ENCODE measurements at regions not wholly inside any gene's neighbourhood (a gene's known extent, or its start where the extent isn't known, plus 50 kb on each side); places are given as distances from the start of the nearest gene placed in this dataset.
"Not testable (repeated sequence)": the region's sequence is repeated elsewhere in the genome, so short reads cannot be mapped to it uniquely, and the experiment has no call there.

DNA sequence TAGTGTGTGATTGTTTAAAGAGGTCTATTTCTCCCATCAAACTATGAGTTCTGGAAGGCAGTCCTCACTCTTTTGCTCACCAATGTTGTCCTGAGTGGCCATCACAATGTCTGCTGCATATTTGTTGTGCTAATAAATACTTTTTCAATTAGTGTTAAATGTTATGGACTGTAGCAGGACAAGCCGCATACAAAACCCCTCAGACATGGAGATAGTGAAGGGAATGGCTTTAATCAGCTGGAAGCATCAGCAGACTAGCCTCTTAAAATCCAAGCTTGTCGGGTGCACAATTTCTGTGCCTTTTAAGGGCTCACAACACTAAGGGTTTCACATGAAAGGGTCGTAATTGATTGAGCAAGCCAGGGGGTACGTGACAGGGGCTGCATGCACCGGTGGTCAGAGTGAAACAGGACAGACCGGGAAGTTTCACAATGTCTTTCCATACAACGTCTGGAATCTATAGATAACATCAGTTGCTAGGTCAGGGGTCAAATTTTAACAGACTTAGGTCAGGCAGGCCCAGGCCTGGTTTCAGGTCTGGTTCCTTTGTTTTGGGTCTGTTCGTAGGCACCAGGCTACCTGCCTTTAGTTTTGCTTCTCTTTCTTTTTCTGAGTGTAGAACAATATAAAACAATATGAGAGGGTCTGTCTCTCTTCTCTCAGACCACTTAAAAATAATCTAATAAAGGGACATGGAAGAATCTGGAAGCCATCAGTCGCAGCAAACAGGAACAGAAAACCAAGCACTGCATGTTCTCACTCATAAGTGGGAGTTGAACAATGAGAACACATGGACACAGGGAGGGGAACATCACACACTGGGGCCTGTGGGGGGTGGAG is 327.6 kb upstream of the HTR1E start:
- DNase-seq = no peak
- H3K27ac Mint-ChIP-seq = no peak overlapping the region
- 75 to 84% methylated on average over 6 to 9 of the region's 9 CpGs for WGBS, 2 experiments (ENCODE audit: insufficient coverage in 1 of 2, insufficient read length in 1 of 2)
- Histone ChIP-seq H3K27ac (ENCODE audit: low read depth, low read length) (no peak overlapping the region), H3K36me3 (ENCODE audit: control insufficient read depth, insufficient read depth, low read length) (peaks cover 12% of the 10 kb centered on the region), H3K4me3 (ENCODE audit: low read length) (peak overlapping the region; percentile 16), H3K27me3 (ENCODE audit: control insufficient read depth, insufficient read depth, low read length, poor library complexity, severe bottlenecking) (no peaks in the 10 kb centered on the region), H3K9ac (ENCODE audit: extremely low read depth, low read length, poor library complexity, severe bottlenecking) (no peak overlapping the region), H3K9me3 (ENCODE audit: control insufficient read depth, low read length) (peaks cover 17% of the 10 kb centered on the region), H3K4me1 (ENCODE audit: control insufficient read depth, insufficient read depth, low read length) (peaks cover 7% of the 10 kb centered on the region)
- H3K4me1 Mint-ChIP-seq = peaks cover 32% of the 10 kb centered on the region
- peaks cover 21% of the 10 kb centered on the region for H3K36me3 Mint-ChIP-seq (ENCODE audit: low read depth)
- H3K27me3 Mint-ChIP-seq (ENCODE audit: insufficient read depth) = no peaks in the 10 kb centered on the region
- H3K9me3 Mint-ChIP-seq = peaks cover 4% of the 10 kb centered on the region
- no peak for TF ChIP-seq CTCF (conservative IDR thresholded peaks at IDR 0.05)
- H3K4me3 Mint-ChIP-seq = no peak overlapping the region

GRCh38 chr6:86603364-86603763 is 334.0 kb upstream of the HTR1E start:
- H3K27me3 Mint-ChIP-seq (ENCODE audit: insufficient read depth); H3K27ac ChIP-seq (ENCODE audit: low read depth, low read length); H3K4me3 Mint-ChIP-seq; H3K27ac Mint-ChIP-seq; H3K27me3 ChIP-seq (ENCODE audit: control insufficient read depth, insufficient read depth, low read length, poor library complexity, severe bottlenecking); H3K36me3 ChIP-seq (ENCODE audit: control insufficient read depth, insufficient read depth, low read length); H3K9me3 Mint-ChIP-seq; H3K4me1 ChIP-seq (ENCODE audit: control insufficient read depth, insufficient read depth, low read length): not testable (repeated sequence)
- peak; percentile 53 for DNase-seq
- 80 to 84% methylated on average over 1 to 3 of the region's 3 CpGs for WGBS, 2 experiments (ENCODE audit: insufficient coverage in 1 of 2, insufficient read length in 1 of 2)
- peaks cover 11% of the 10 kb centered on the region for H3K36me3 Mint-ChIP-seq (ENCODE audit: low read depth)
- Histone ChIP-seq H3K4me3 (ENCODE audit: low read length) (peak overlapping the region; percentile 53), H3K9ac (ENCODE audit: extremely low read depth, low read length, poor library complexity, severe bottlenecking) (peak overlapping the region; percentile 6), H3K9me3 (ENCODE audit: control insufficient read depth, low read length) (peaks cover 18% of the 10 kb centered on the region)
- H3K4me1 Mint-ChIP-seq = peaks cover 33% of the 10 kb centered on the region

GRCh38 chr6:86602093-86602492 is 335.2 kb upstream of the HTR1E start:
- H3K9me3 Mint-ChIP-seq; H3K27me3 Mint-ChIP-seq (ENCODE audit: insufficient read depth); H3K4me3 Mint-ChIP-seq; H3K27me3 ChIP-seq (ENCODE audit: control insufficient read depth, insufficient read depth, low read length, poor library complexity, severe bottlenecking); H3K27ac ChIP-seq (ENCODE audit: low read depth, low read length); H3K4me1 ChIP-seq (ENCODE audit: control insufficient read depth, insufficient read depth, low read length); H3K27ac Mint-ChIP-seq: not testable (repeated sequence)
- H3K9ac ChIP-seq (ENCODE audit: extremely low read depth, low read length, poor library complexity, severe bottlenecking) = peak overlapping the region; percentile 6
- H3K36me3 ChIP-seq (ENCODE audit: control insufficient read depth, insufficient read depth, low read length) = peaks cover 15% of the 10 kb centered on the region
- peak; percentile 55 for DNase-seq
- WGBS, 2 experiments (ENCODE audit: insufficient coverage in 1 of 2, insufficient read length in 1 of 2) = 37 to 67% methylated on average over 5 to 6 of the region's 6 CpGs
- peak overlapping the region; percentile 53 for H3K4me3 ChIP-seq (ENCODE audit: low read length)
- H3K9me3 ChIP-seq (ENCODE audit: control insufficient read depth, low read length) = peaks cover 18% of the 10 kb centered on the region
- Mint-ChIP-seq H3K4me1 (peaks cover 39% of the 10 kb centered on the region), H3K36me3 (ENCODE audit: low read depth) (peaks cover 13% of the 10 kb centered on the region)

DNA sequence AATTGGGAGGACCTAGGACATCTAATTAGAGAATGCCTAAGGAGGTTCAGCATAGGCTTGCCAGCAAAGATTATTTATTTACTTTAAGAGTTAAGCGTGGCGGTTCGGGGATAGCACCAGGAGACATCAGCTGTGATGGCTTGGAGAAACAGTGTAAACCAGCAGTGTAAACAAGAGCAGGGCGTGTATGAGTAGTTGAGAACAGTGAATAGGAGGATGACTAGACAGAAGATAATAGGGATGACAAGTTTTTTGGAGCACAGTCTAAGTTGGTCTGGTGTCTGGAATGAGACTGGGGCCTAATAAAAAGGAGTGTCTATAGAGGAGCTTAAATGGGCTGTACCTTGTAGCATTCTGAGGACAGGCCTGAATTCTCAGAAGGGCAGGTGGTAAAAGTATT is 338.4 kb upstream of the HTR1E start:
- Mint-ChIP-seq H3K4me1 (peaks cover 40% of the 10 kb centered on the region), H3K36me3 (ENCODE audit: low read depth) (peaks cover 15% of the 10 kb centered on the region)
- not testable (repeated sequence) for H3K27me3 ChIP-seq (ENCODE audit: control insufficient read depth, insufficient read depth, low read length, poor library complexity, severe bottlenecking); H3K4me3 Mint-ChIP-seq; H3K9me3 ChIP-seq (ENCODE audit: control insufficient read depth, low read length); H3K27ac ChIP-seq (ENCODE audit: low read depth, low read length); DNase-seq; H3K27me3 Mint-ChIP-seq (ENCODE audit: insufficient read depth); H3K4me1 ChIP-seq (ENCODE audit: control insufficient read depth, insufficient read depth, low read length); H3K36me3 ChIP-seq (ENCODE audit: control insufficient read depth, insufficient read depth, low read length); H3K9ac ChIP-seq (ENCODE audit: extremely low read depth, low read length, poor library complexity, severe bottlenecking); H3K4me3 ChIP-seq (ENCODE audit: low read length); H3K9me3 Mint-ChIP-seq; H3K27ac Mint-ChIP-seq
- 84 to 87% methylated on average over 4 of the region's 4 CpGs for WGBS, 2 experiments (ENCODE audit: insufficient coverage in 1 of 2, insufficient read length in 1 of 2)

Measured in endodermal cell (in vitro differentiated cells).